Activated naive CD8-positive, alpha-beta T cell treated with anti-CD3 and anti-CD28 coated beads, Interleukin-2, amount 50 U/mL, for 24 hours (primary cell): ENCODE measurements at regions not wholly inside any gene's neighbourhood (a gene's known extent, or its start where the extent isn't known, plus 50 kb on each side); places are given as distances from the start of the nearest gene placed in this dataset.
"Not testable (repeated sequence)": the region's sequence is repeated elsewhere in the genome, so short reads cannot be mapped to it uniquely, and the experiment has no call there.

Experiments used
- ATAC-seq: fragments of 150-1000 bp; cut with Tn5 transposase; one replicate; pipeline ENCODE4 v1.10.0; 2021
- DNase-seq: peaks from one replicate; pipeline ENCODE4 v3.0.0; 2021
- H3K27ac Mint-ChIP-seq: one replicate; pipeline ENCODE4 v1.8.0; 2021; ENCODE audit warnings: mild to moderate bottlenecking, mixed read lengths
- H3K27me3 Mint-ChIP-seq: one replicate; pipeline ENCODE4 v1.8.0; 2021; ENCODE audit warnings: mixed read lengths
- H3K36me3 Mint-ChIP-seq: one replicate; pipeline ENCODE4 v1.8.0; 2021; ENCODE audit warnings: low read depth, mixed read lengths
- H3K4me1 Mint-ChIP-seq: one replicate; pipeline ENCODE4 v1.8.0; 2021; ENCODE audit warnings: mixed read lengths
- H3K4me3 Mint-ChIP-seq: one replicate; pipeline ENCODE4 v1.8.0; 2021; ENCODE audit warnings: mild to moderate bottlenecking, moderate library complexity, mixed read lengths
- H3K9me3 Mint-ChIP-seq: one replicate; pipeline ENCODE4 v1.8.0; 2021; ENCODE audit warnings: mixed read lengths

DNA sequence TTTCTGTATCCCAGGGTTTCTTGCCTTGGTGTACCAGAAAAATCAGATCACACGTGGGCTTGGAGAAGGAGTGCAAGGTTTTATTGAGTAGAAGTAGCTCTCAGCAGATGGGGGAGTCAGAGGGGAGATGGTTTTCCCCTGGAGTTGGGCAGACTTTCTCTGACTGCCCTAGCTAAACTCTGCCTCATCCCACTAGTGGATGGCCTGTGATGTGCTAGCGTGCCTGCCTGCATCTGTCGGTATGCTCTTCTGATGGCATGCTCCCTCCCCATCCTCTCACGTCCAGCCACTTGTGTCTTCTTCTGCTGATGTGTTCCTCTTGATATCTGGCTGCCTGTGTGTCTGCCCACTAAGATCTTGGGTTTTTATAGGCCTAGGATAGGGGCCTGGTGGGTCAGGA lies 616.1 kb upstream of the RGMB start:
- DNase-seq, result no peak
- no peaks in the 10 kb centered on the region for H3K36me3 Mint-ChIP-seq
- no peaks in the 10 kb centered on the region for H3K9me3 Mint-ChIP-seq
- no peak overlapping the region for H3K27ac Mint-ChIP-seq
- no peak overlapping the region for H3K4me3 Mint-ChIP-seq
- ATAC-seq, result no peak
- no peaks in the 10 kb centered on the region for H3K4me1 Mint-ChIP-seq
- no peaks in the 10 kb centered on the region for H3K27me3 Mint-ChIP-seq

DNA sequence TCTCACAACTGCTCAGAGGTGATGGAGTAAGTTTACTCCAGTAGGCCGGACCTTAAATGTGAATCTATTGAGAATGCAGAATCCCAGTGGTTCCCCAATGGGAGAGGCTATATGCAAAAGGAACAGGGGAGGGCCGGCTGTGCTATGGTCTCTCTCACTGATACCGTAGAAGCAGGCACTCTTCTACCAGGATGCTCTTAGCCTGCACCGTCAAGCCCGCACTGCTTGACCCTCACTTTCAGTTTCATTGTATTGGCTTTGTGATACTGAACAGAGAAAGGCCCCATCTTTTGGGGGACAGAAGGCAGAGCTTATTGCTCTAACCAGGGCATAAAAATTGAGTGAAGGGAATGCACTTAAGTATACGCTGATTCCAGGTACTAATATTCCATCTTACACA lies 615.0 kb upstream of the RGMB start:
- H3K27ac Mint-ChIP-seq, result no peak overlapping the region
- H3K4me3 Mint-ChIP-seq, result no peak overlapping the region
- ATAC-seq (no peak), DNase-seq (no peak)
- no peaks in the 10 kb centered on the region for H3K36me3 Mint-ChIP-seq
- H3K4me1 Mint-ChIP-seq, result no peaks in the 10 kb centered on the region
- no peaks in the 10 kb centered on the region for H3K27me3 Mint-ChIP-seq
- no peaks in the 10 kb centered on the region for H3K9me3 Mint-ChIP-seq

GRCh38 chr5:98163796-98164493 lies 609.5 kb upstream of the RGMB start:
- Mint-ChIP-seq H3K4me3 (no peak overlapping the region), H3K4me1 (no peaks in the 10 kb centered on the region), H3K27ac (no peak overlapping the region), H3K36me3 (no peaks in the 10 kb centered on the region), H3K27me3 (no peaks in the 10 kb centered on the region), H3K9me3 (no peaks in the 10 kb centered on the region)
- no peak for DNase-seq
- no peak for ATAC-seq

DNA sequence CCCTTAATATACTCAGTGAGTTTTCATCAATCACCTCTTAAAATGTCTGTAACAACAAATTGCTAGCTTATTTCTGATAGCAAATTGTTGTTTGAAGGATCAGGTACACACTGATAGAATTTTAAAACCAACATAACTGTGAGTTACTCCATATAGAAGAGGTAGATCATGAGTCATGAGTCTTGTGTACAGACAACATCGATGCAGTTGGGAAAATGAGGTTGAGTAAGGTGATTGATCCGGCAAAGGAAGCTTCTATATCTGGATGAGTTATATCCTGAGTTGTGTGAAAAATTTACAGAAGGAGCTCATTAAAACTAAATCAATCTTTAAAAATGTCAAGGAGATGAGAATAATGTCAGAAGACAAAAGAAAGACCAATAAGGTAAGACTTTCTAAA lies 604.6 kb upstream of the RGMB start:
- Mint-ChIP-seq H3K36me3 (no peaks in the 10 kb centered on the region), H3K4me3 (no peak overlapping the region), H3K27ac (no peak overlapping the region), H3K4me1 (no peaks in the 10 kb centered on the region), H3K9me3 (no peaks in the 10 kb centered on the region), H3K27me3 (no peaks in the 10 kb centered on the region)
- ATAC-seq (no peak), DNase-seq (no peak)

DNA sequence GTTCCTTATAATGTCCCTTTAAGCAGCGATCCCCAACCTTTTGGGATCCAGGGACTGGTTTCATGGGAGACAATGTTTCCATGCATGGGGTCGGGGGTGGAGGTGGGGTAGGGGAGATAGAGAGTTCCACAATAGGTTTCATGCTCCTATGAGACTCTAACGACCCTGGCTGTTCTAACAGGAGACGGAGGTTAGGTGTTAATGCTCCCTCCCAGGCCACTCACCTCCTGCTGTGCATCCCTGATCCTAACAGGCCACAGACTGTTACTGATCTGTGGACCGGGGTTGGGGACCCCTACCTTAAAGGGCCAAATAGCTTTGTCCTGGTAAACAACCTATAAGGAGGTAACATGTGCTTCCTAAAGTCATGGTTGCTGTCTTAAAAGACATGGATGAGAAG lies 602.5 kb upstream of the RGMB start:
- H3K4me3 Mint-ChIP-seq, result no peak overlapping the region
- no peaks in the 10 kb centered on the region for H3K27me3 Mint-ChIP-seq
- H3K27ac Mint-ChIP-seq, result no peak overlapping the region
- H3K36me3 Mint-ChIP-seq, result no peaks in the 10 kb centered on the region
- no peaks in the 10 kb centered on the region for H3K4me1 Mint-ChIP-seq
- ATAC-seq (no peak), DNase-seq (no peak)
- no peaks in the 10 kb centered on the region for H3K9me3 Mint-ChIP-seq

DNA sequence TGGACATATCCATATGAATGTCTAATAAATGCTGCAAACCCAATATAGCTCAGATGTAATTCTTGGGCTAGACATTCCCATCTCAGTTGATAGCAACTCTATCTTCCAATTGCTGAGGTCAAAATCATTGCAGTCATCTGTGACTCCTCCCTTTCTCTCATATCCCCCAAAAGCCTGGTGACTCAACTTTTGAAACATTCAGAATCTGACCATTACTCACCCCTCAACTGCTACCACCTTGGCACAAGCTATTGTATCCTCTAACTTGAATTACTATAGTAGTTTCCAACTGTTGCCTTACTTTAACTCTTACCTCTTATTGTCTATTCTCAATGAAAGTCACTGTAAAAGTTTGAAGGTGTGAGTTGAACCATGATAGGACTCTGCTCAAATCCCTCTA lies 600.1 kb upstream of the RGMB start:
- H3K9me3 Mint-ChIP-seq, result no peaks in the 10 kb centered on the region
- no peak overlapping the region for H3K27ac Mint-ChIP-seq
- H3K4me1 Mint-ChIP-seq, result no peaks in the 10 kb centered on the region
- H3K27me3 Mint-ChIP-seq, result no peaks in the 10 kb centered on the region
- no peak overlapping the region for H3K4me3 Mint-ChIP-seq
- H3K36me3 Mint-ChIP-seq, result no peaks in the 10 kb centered on the region
- ATAC-seq (no peak), DNase-seq (no peak)

GRCh38 chr5:98175474-98175873 lies 598.0 kb upstream of the RGMB start:
- Mint-ChIP-seq H3K36me3 (no peaks in the 10 kb centered on the region), H3K9me3 (no peaks in the 10 kb centered on the region), H3K4me3 (no peak overlapping the region), H3K27ac (no peak overlapping the region), H3K4me1 (no peaks in the 10 kb centered on the region), H3K27me3 (no peaks in the 10 kb centered on the region)
- DNase-seq, result no peak
- ATAC-seq, result no peak

DNA sequence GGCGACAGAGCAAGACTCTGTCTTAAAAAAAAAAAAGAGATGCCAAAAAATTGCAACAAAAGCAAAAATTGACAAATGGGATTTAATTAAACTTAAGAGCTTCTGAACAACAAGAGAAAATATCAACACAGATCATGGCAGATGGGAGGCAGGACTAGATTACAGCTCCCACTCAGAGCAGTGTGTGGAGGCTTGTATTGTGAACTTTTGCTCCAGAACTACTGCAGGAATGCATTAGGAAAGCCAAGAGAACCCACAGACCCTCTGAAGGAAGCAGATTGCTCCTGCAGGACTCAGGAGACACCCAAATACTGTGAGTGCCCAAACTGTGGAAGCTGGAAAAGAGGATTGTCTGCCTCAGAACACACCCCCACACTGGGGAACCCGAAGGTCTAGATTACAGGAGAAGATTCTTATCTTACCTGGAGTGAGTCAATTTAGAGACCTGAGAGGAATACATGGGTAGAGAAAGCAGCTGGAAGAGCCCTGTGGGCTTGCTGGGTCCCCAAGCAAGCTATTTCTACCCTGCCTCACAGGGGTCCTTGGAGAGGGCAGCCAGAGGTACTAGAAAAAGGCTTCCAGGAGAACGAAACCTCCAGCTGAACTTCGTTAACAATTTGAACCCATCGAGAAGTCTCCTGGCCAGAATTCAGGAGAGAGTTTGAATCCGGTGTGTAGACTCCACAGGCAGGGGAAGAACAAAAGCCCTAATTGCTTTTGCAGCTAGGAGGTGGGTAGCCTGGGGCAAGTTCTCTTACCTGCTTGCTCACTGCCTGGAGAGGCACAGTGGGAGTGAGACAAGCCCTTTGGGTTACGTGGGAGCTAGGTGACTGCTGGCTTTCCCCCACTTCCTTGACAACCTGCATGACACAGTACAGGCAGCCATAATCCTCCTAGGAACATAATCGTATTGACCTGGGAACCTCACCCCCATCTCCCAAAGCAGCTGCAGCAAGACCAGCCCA lies 593.4 kb upstream of the RGMB start:
- ATAC-seq (no peak), DNase-seq (no peak)
- Mint-ChIP-seq H3K9me3 (peaks cover 4% of the 10 kb centered on the region), H3K36me3 (no peaks in the 10 kb centered on the region), H3K27me3 (no peaks in the 10 kb centered on the region), H3K27ac (no peak overlapping the region), H3K4me3 (no peak overlapping the region), H3K4me1 (no peaks in the 10 kb centered on the region)

- Mint-ChIP-seq H3K9me3 (peaks cover 2% of the 10 kb centered on the region), H3K4me3 (no peak overlapping the region), H3K36me3 (no peaks in the 10 kb centered on the region), H3K4me1 (no peaks in the 10 kb centered on the region), H3K27ac (no peak overlapping the region), H3K27me3 (no peaks in the 10 kb centered on the region)
- ATAC-seq (no peak), DNase-seq (no peak)
Observed at GRCh38 chr5:98186128-98186527, 587.3 kb upstream of the RGMB start.

GRCh38 chr5:98187945-98188344 lies 585.5 kb upstream of the RGMB start:
- no peaks in the 10 kb centered on the region for H3K36me3 Mint-ChIP-seq
- no peak for DNase-seq
- H3K4me1 Mint-ChIP-seq, result no peaks in the 10 kb centered on the region
- H3K9me3 Mint-ChIP-seq, result no peaks in the 10 kb centered on the region
- ATAC-seq, result no peak
- no peak overlapping the region for H3K4me3 Mint-ChIP-seq
- H3K27me3 Mint-ChIP-seq, result no peaks in the 10 kb centered on the region
- no peak overlapping the region for H3K27ac Mint-ChIP-seq

DNA sequence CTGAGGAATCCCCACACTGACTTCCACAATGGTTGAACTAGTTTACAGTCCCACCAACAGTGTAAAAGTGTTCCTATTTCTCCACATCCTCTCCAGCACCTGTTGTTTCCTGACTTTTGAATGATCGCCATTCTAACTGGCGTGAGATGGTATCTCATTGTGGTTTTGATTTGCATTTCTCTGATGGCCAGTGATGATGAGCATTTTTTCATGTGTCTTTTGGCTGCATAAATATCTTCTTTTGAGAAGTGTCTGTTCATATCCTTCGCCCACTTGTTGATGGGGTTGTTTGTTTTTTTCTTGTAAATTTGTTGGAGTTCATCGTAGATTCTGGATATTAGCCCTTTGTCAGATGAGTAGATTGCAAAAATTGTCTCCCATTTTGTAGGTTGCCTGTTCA lies 583.1 kb upstream of the RGMB start:
- not testable (repeated sequence) for H3K9me3 Mint-ChIP-seq, ATAC-seq, H3K36me3 Mint-ChIP-seq, H3K27ac Mint-ChIP-seq, H3K4me3 Mint-ChIP-seq, H3K27me3 Mint-ChIP-seq, H3K4me1 Mint-ChIP-seq, DNase-seq

GRCh38 chr5:98193921-98194760 lies 579.3 kb upstream of the RGMB start:
- H3K27me3 Mint-ChIP-seq, result no peaks in the 10 kb centered on the region
- H3K4me1 Mint-ChIP-seq, result no peaks in the 10 kb centered on the region
- ATAC-seq (no peak), DNase-seq (no peak)
- H3K36me3 Mint-ChIP-seq, result no peaks in the 10 kb centered on the region
- no peak overlapping the region for H3K27ac Mint-ChIP-seq
- H3K4me3 Mint-ChIP-seq, result no peak overlapping the region
- no peaks in the 10 kb centered on the region for H3K9me3 Mint-ChIP-seq

DNA sequence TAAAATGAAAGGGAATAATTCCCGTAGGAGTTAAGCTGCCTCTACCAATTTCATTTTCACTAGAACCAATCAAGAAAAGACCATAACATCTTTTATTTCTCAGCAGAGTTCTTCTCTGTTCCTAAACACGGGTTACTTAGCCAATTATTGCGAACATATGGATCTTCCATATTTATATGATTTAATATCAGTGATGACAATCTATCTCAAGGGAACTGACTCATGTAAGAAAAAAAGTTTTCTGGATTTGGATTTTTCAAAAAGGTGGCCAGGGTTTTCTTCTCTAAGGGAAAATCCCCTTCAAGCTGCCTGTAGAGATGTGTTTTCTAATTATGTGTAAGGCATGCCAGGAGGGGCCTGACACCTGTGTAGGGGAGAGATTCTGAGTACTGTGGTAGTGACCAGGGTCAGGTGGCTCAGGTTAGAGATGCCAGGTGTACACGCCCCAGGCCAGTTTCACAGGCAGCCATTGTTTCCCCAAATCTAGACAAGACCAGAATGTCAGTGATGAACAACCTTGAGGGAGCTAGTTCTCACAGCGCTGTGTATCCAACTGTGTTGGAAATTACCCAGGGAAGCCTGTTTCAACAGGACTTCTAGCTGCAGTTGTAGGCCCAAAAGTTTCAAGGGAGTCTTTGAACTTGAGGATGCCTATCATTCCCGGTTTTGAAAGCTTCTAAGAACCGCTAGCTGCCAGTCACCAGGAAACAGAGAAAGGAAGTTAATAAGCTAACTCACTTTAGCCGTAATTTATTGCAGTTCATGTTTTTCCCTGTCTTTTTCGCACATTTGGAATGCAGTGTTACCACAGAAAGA lies 572.5 kb upstream of the RGMB start:
- ATAC-seq, result no peak
- no peaks in the 10 kb centered on the region for H3K4me1 Mint-ChIP-seq
- no peaks in the 10 kb centered on the region for H3K36me3 Mint-ChIP-seq
- no peak overlapping the region for H3K27ac Mint-ChIP-seq
- peaks cover 2% of the 10 kb centered on the region for H3K27me3 Mint-ChIP-seq
- H3K9me3 Mint-ChIP-seq, result peaks cover 5% of the 10 kb centered on the region
- DNase-seq, result no peak
- no peak overlapping the region for H3K4me3 Mint-ChIP-seq

- H3K36me3 Mint-ChIP-seq, result no peaks in the 10 kb centered on the region
- H3K4me1 Mint-ChIP-seq, result no peaks in the 10 kb centered on the region
- H3K27ac Mint-ChIP-seq, result no peak overlapping the region
- peaks cover 2% of the 10 kb centered on the region for H3K27me3 Mint-ChIP-seq
- ATAC-seq, result no peak
- peaks cover 5% of the 10 kb centered on the region for H3K9me3 Mint-ChIP-seq
- no peak for DNase-seq
- no peak overlapping the region for H3K4me3 Mint-ChIP-seq
Observed at GRCh38 chr5:98204798-98205197, 568.7 kb upstream of the RGMB start.
